Peyer's patch (tissue), 4 donors: ENCODE measurements at regions not wholly inside any gene's neighbourhood (a gene's known extent, or its start where the extent isn't known, plus 50 kb on each side); places are given as distances from the start of the nearest gene placed in this dataset.
A peak's percentile ranks its signal among the peaks of the same experiment; 100 is the strongest.

Source experiments
- DNase-seq, 3 donors: peaks; one replicate each; pipeline ENCODE4 v3.0.0-alpha.2; 2017 to 2019
- H3K27ac ChIP-seq, 4 donors: fragments of 200-600 bp; sonication (generic); one replicate each; pipeline ENCODE4 v1.5.1; 2016 to 2019
- H3K27me3 ChIP-seq, 2 donors: fragments of 200-600 bp; sonication (generic); one replicate each; pipeline ENCODE4 v1.5.1; 2019
- H3K36me3 ChIP-seq, 3 donors: fragments of 200-600 bp; sonication (generic); one replicate each; pipeline ENCODE4 v1.5.1; 2016 to 2019
- H3K4me1 ChIP-seq, 4 donors: fragments of 200-600 bp; sonication (generic); one replicate each; pipeline ENCODE4 v1.5.1; 2016 to 2019
- H3K4me3 ChIP-seq, 4 donors: fragments of 200-600 bp; sonication (generic); 1 replicate in 3 of 4; 2 replicates in 1 of 4; pipeline ENCODE4 v1.5.1; 2016 to 2019; ENCODE audit warnings: mild to moderate bottlenecking in 1 of 4
- H3K9me3 ChIP-seq, 4 donors: fragments of 200-600 bp; sonication (generic); one replicate each; pipeline ENCODE4 v1.5.1; 2016 to 2019; ENCODE audit warnings: mild to moderate bottlenecking in 1 of 4
- CTCF ChIP-seq, 6 experiments: fragments of 450-650 bp in 4 of 6; fragments of 200-600 bp in 2 of 6; sonication (generic) in 1 of 6; IDR thresholded peaks; one replicate each; pipeline ENCODE4 v1.5.1; 2017 to 2019; ENCODE audit warnings: antibody characterized with exemption in 6 of 6, mild to moderate bottlenecking in 3 of 6, moderate library complexity in 1 of 6
- POLR2A ChIP-seq, 2 donors: fragments of 450-650 bp; IDR thresholded peaks; one replicate each; pipeline ENCODE4 v1.5.1; 2017; ENCODE audit warnings: antibody characterized with exemption in 2 of 2, mild to moderate bottlenecking in 2 of 2, moderate library complexity in 2 of 2

DNA sequence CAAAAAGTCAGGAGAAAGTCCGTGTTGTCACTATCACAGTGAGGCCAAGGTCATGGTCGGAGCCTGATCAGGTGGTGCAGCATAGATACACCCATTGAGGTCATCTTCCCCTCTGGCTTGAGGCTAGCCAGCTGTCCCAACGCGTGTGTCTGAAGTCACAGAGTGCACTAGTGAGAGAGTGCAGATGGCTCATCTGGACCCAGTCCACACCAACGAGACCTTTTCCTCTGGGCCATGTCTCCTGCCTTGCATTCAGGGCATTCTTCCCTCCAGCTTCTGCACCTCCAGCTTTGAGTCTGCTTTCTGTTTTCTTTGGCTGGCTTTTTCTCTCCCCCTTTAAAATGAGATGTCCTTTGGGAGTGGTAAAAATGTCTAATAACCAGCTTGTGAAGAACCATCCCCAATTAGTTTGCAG lies 146.9 kb downstream of the TDRD15 start:
- no peaks in the 10 kb centered on the region for H3K36me3 ChIP-seq
- no peak overlapping the region for H3K27ac ChIP-seq
- DNase-seq: peak in 1 of 3 donors; percentile 46
- H3K9me3 ChIP-seq: no peaks in the 10 kb centered on the region
- TF ChIP-seq POLR2A (IDR thresholded peaks at IDR 0.05): no peak
- no peak for TF ChIP-seq CTCF (IDR thresholded peaks at IDR 0.05)
- no peaks in the 10 kb centered on the region for H3K4me1 ChIP-seq
- H3K4me3 ChIP-seq: no peak overlapping the region
- H3K27me3 ChIP-seq: no peaks in the 10 kb centered on the region

GRCh38 chr2:21276163-21276562 lies 152.4 kb downstream of the TDRD15 start:
- H3K9me3 ChIP-seq: no peaks in the 10 kb centered on the region
- TF ChIP-seq POLR2A (IDR thresholded peaks at IDR 0.05): no peak
- no peak for TF ChIP-seq CTCF (IDR thresholded peaks at IDR 0.05)
- no peak for DNase-seq
- H3K27me3 ChIP-seq: no peaks in the 10 kb centered on the region
- H3K27ac ChIP-seq: no peak overlapping the region
- H3K4me3 ChIP-seq: no peak overlapping the region
- no peaks in the 10 kb centered on the region for H3K36me3 ChIP-seq
- H3K4me1 ChIP-seq: peaks cover 0 to 14% (median 0%) of the 10 kb centered on the region in 4 donors

DNA sequence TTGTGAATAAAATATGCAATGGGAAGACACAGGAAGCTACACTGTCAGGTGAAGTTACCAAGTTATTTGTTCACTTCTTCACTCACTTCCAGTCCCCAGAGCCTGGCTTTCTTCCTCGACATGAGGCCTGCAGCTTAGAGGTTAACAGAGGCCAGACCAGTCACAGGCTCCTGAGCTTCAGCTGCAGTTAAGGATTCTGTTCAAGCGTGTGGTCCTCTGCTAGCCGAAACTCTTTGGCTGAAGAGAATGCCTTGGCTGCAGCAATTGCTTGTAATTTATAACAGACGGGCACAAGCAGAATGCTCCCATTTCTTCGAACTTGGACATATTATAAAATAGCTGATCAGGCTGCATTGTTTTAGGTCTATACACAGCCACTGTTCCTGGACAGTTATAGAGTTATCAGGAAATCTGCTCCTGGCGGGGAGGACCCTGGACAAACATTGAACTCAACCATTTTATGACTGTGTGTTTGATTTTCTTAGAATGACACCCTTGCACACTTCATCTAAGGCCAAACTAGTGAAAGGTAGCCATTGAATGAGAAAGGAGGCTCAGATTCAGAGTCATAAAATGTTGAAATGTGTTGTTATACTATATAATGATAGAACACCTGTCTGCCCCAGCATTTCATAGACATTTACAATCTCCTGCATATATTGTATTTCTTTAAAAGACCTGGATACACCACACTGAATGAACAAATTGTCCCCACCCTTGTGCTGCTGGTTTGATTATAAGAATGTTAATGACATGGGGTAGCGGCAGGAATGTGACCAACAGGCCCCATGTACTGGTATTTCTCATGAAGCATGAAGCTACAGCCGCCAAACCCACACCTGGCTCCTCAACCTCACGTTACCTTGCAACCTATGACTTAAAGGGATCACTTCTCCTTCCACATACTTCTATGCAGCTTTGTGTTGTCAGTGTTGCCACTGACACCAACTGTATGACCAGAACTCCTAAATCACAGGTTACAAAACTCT lies 153.6 kb downstream of the TDRD15 start:
- Histone ChIP-seq H3K9me3 (no peaks in the 10 kb centered on the region), H3K36me3 (no peaks in the 10 kb centered on the region), H3K27ac (no peak overlapping the region), H3K27me3 (no peaks in the 10 kb centered on the region), H3K4me1 (peaks cover 0 to 14% (median 0%) of the 10 kb centered on the region in 4 donors), H3K4me3 (no peak overlapping the region)
- no peak for DNase-seq
- TF ChIP-seq POLR2A (IDR thresholded peaks at IDR 0.05): no peak
- peak in 1 of 6 experiments; percentile 9 for TF ChIP-seq CTCF (IDR thresholded peaks at IDR 0.05)

DNA sequence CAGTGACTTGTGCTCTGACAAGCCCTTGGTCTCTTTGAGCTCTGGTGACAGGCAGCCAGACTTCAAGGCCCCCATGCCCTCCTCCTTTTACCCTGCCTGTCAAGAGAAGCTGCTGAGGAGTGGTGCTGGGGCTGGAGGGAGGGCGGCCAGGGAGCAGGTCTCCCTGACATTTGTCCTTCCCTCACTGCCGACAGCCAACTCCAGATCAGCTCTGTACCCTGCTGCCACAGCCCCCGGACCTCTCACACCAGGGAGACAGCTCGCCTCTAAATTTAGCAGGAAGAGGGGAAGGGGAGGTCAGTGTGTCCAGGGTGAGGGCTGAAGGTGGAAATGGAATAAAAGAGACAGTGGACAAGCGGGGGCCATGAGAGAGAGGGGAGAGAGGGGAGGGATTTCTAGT lies 155.8 kb downstream of the TDRD15 start:
- Histone ChIP-seq H3K27me3 (no peaks in the 10 kb centered on the region), H3K4me3 (no peak overlapping the region), H3K27ac (no peak overlapping the region), H3K36me3 (no peaks in the 10 kb centered on the region), H3K4me1 (peaks cover 0 to 14% (median 0%) of the 10 kb centered on the region in 4 donors), H3K9me3 (no peaks in the 10 kb centered on the region)
- TF ChIP-seq POLR2A (IDR thresholded peaks at IDR 0.05) (no peak), CTCF (IDR thresholded peaks at IDR 0.05) (no peak)
- no peak for DNase-seq

DNA sequence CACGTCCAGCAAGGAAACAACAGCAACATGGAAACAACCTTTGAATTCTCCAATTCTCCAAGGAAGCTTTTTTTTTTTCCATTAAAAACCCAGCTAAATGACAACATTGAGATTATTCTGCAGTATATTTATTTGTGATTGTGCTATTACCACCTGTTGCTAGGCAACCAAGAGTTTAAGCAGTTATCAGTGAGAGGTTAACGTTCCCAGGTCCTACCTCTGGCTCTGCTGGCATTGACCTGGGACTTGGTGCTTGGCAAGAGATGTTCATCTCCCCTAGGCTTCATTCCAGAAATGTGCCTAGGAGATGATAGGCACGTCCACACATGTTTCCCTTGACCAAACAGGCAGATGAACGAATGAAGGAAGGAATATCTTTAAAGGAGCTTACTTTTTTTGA lies 157.0 kb downstream of the TDRD15 start:
- Histone ChIP-seq H3K9me3 (no peaks in the 10 kb centered on the region), H3K36me3 (no peaks in the 10 kb centered on the region), H3K27me3 (no peaks in the 10 kb centered on the region), H3K27ac (no peak overlapping the region), H3K4me3 (no peak overlapping the region), H3K4me1 (peaks cover 0 to 14% (median 0%) of the 10 kb centered on the region in 4 donors)
- DNase-seq: no peak
- TF ChIP-seq POLR2A (IDR thresholded peaks at IDR 0.05): no peak
- TF ChIP-seq CTCF (IDR thresholded peaks at IDR 0.05): no peak
